Middle frontal gyrus (tissue), 1 donor: ENCODE measurements at regions not wholly inside any gene's neighbourhood (a gene's known extent, or its start where the extent isn't known, plus 50 kb on each side); places are given as distances from the start of the nearest gene placed in this dataset.

Source experiments
- DNase-seq: peaks from one replicate; pipeline ENCODE4 v3.0.0-alpha.2; 2015; ENCODE audit warnings: low spot score; ENCODE audit errors: extremely low spot score

DNA sequence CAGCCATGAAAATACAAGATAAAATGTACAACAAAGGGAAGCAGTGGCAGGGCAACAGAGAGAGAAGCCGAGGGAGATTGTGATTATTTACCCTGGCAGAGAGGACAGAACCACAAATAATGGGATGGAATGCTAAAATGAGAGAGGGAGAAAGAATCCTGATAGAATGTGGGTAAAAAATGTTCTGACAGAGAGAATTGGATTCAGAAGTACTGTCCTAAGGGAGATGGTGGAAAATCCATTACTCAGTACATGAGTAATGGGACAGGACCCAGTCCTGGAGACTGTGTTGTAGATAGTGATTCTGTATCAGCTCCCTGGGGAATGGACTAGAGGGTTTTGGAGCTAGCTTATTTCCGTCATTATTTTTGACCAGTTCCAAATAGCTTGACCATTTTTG is 831.5 kb downstream of the MAT2B start:
- no peak for DNase-seq

DNA sequence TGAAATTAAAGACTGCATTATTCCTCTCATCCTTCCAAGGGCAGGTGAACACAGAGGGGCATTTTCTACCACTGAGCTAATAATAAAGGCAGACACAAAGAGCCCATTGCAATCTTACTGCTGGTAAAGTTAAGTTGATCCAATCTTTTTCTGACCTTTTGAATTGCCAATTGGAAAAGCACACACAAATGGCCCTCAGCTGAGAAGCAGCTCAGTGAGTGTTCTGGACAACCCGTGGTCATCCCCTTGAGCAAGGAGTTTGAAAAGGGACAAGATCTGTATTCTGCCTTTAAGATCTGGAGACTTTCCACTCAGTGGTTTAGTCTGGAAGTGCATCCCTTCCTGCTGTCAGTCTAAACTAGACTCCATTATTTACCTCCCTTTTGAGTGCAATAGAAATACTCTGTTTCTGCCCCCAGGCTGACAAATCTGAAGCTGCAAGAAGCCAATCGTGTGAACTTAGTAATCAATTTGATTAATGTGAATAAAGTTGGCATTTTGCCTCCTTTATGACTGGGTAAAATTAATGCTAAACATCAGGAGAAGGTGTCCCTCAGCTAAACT is 835.7 kb downstream of the MAT2B start:
- no peak for DNase-seq

DNA sequence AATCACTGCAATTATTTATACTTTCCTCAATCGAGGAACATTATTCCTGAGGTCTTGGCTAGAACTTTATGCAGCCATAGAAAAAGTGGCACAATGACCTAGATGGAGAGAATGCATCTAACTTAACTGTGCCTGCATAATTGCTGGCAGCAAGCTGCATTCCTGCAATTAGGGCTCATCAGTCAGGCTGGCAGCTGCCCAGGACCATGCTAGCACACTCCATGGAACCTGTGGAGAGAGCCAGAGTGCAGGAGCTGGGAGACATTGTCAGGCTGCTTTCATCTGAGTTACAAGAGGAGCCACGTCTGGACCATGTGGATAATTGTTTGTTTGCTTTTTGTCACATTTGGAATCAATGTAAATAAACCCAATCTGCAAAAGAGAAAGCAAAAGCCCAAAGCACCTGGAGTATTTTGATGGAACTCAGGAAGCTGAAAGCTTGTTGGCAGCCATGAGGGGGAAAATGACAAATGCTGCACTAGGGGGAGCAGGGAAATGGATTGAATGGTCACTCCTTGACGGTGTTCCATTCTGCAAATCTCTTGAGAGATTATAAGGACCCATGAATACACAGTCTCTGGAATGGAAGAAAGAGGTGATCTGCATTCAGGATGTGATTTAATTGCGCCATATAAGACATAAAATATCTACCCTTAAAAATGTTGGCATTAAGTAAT is 839.9 kb downstream of the MAT2B start:
- DNase-seq = no peak

DNA sequence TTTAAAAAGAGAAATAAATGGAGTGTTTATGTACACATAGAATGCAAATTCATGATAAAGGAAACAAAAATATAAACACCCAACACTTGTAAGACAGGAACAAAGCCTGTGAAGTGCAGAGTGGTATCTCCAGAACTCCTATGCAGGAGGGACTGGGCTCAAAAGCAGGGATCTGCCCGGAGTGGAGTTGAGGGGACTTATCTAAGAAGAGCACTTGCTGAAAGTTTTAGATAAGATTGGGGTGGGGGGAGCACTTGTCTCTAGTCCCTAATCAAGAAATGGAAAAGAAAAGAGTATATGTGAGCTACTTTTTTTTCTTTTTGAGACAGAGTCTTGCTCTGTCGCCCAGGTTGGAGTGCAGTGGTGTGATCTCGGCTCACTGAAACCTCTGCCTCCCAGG is 840.4 kb downstream of the MAT2B start:
- DNase-seq = no peak

DNA sequence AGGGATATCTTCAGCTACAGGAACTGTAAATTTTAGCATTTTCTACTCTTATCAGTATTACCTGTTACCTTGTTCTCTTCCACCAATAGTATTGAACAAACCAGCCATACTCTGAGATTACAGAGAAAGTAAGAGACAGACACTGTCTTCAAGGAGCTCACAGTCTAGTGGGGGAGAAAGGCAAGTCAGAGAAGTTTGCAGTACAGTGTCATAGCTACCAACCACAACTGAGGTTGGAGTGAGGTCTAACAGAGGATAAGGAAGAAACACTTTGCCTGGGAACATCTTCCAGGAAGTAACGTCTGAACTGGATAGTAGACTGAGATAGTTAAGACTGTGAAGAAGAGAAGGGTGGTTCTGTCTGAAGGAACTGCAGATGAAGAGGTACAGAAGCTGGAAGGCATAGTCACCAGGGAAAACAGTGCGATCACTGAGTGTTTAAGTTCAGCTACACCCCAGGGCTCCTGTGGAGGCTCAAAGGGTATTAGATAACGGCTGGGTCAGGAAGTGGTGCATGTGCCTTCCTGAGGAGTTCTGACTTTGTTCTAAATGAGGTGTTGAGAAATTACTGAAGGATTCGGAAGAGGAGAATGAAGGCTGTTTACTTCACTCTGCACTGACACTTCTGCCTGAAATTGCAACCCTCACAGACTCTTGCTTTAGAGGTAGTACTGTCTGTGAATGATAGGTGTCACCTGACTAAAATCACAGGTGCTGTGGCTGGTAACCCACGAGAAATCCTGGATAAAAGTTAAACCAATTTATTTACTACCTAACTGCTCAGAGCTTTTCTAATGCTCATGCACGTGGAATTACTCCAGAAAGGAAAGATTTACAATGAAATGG is 841.6 kb downstream of the MAT2B start:
- DNase-seq = no peak

DNA sequence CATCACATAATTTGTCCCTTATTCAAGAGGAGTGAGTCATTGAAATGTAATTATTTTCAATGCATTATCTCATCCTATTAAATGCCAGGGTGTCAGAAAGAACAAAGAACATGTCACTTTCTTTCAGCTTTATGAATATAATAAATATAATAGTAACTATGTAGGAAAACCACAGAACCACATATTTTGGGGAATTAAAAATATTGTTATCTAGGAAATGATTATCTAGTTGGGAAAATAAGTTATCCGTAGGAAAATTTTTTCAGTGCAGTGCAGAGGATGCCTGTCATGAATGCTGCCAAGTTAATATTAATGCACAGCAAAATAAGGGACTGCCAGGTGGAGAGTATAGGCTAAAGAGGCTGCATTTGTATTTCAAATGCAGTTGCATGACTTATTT is 844.8 kb downstream of the MAT2B start:
- DNase-seq = no peak

DNA sequence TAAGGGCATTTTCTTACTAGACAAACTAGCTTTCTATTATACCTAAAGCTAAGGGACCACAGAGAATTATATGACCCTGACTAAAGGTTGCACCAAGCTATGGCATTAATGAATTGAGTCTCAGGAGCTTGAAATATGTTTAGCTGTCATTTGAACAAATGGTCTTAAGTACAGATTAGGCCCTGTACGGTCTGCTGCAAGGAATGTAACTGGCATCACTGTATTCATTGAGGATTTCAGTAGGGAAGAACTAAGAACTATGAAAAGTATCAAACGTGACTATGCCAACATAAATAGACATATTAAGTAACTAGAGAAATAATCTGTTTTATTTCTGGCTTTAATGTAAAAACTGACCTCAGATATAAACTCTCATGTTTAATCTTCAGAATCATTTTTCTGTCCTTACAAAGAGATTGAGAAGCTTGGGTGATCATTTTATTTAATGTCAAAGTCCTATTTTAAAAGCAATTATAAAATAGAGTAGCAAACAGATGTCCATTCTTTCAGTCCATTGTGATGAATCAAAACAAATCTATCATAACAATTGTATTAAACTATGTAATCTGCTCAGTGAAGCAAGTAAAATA is 845.9 kb downstream of the MAT2B start:
- DNase-seq = no peak

DNA sequence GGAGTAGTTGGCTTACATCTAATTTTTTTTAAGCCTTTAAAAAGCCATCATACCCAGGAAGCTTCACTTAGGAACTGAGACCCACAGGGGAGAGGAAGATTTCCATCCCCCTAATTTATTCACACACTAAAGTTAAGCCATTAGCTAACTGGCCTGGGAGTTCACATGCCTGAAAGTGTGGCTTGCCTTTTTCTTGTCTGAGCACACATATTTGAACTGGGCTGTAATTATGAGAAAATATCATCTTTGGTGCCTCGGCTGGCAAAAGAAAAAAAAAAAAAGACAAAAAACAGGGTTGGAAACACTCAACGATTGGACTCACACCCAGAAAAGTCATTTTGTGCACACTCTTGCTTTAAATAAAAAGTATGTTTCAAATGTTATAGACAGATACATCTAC is 847.3 kb downstream of the MAT2B start:
- no peak for DNase-seq

DNA sequence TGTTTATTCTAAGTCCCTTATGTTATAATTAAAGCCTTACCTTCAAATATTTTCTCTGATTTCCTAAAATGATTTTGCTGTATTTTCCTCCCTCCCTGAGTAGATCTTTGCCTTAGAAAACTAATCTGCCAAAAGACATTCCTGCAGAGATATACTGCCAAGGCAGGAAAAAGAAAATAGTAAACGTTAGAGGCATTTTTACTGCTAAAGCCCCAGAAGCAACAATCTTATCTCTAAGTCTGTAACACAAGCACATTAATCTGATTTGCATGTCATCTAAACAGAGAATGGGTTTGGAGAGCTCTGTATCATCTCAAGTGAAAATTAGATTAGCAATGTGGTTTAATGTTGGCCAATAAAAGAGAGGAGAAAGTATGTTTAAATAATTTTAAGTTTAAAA is 847.7 kb downstream of the MAT2B start:
- no peak for DNase-seq

DNA sequence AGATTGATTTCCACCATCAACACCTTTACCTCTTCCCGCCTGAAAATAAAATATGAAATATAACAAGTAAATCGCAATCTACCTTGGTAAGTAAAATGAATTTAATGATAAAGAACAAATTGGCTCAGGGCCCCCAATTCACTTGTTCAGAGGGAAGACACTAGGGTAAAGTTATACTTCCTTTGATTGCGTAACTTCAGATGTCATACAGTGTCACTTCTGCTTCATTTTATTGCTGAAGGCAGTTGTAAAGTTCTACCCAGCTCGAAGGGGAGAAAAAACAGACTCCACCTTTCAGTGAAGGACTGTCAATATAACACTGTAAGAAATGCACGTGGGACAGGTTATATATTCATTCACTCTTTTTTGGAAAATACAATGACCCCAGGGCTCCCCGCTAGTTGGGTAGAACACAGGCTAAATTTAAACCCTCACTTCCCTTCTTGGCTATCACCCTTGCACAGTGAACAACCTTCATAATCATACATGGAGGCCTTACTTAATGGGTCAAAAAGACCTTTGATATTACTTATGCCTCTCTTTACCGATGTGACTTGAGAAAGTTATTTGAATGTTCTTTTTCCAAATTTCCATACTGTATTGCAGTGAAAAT is 848.8 kb downstream of the MAT2B start:
- no peak for DNase-seq

DNA sequence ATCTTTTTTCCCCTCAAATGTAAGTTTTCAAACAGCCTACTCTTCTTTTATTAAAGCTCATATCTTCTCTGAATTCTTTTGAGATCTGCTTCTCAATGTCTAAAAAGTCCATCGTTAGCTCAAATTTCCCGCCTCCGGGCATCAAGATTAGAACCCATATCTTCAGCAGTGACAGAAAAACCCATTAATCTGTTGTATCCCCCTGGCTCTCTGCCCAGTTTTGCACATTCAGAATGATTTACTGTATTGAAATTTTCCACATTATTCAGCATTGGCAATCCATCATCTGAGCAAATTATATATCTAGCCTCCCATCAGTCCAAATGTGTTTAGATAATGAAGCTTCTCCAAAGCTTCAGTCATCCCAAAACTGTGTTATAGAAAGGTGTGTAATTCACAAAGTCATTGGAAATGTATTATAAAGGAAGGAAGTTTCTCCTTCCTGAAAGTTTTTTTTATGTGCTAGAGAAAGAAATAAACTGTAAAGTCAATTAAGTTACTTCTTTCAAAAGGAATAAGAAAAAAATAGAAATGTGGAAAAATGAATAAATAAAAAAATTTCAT is 849.9 kb downstream of the MAT2B start:
- no peak for DNase-seq

DNA sequence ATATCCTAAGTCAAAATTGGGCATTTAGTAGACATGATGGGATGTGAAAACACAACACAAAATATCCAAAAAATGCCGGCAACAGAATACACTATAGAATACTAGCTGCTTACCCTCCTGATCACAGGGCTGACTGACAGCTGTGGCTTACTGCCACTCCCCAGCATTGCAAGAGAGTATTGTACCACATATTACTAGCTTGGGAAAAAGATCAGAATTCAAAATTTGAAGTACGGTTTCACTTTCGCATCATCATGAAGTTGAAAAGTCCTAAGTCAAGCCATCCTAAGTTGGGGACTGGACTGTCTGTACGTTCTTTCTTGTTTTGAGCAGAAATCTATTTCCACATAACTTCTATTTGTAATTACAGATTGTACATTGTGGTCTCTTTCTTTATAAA is 851.4 kb downstream of the MAT2B start:
- no peak for DNase-seq

DNA sequence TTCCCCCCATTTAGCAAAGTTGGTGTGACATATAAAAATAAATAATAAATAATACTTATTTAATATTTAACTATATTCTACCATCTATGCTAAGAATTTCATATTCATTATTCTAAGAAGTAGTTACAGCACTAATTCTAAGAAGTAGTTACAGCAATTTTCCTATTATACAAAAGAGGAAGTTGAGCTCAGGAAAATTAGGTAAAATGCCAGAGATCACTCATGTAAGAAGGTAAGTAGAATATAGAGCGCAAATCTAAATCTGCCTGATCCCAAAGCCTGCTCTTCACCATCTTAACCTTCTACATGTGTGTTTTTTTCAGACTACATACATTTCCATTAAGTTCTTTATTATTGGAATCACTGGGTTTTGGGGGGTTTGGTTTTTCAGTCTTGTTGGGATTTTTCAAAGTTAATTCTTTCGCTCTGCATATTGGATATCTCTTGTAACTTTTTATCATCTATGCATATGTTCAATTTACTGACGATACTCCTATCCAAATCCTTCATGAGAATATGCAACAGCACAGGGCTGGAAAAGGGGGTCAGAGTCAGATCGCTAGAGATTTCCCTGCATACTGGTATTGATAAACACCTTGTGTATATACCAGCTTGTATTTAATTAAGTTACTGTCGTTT is 852.1 kb downstream of the MAT2B start:
- no peak for DNase-seq

DNA sequence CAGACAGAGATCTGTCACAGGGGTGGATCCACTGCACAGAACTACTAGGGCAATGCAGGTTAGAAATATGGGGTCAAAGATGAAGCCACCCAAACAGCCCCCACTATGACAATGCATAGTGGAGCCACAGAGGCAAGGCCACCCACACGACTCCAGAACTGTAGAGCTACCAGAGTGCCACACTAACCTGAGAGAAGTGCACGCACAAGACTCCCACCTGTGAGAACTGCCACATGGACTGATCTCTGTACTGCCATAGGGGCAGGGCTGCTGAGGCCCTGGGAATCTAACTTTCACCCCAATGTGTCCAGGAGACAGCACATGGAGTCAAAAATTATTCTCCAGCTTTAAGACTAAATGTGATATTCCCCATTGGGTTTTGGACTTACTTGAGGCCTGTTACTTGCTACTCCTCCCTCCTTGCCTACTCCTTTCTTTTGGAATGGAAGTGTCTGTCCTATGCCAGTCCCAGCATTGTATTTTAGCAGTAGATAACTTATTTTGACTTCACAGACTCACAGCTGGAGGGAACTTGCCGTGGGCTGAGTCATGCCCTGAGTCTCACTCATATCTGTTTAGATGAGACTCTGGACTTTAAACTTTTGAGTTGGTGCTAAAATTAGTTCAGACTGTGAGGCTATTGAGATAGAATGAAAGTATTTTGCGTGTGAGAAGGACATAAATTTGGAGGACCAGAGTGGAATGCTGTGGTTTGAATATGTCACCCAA is 853.3 kb downstream of the MAT2B start:
- DNase-seq = no peak

DNA sequence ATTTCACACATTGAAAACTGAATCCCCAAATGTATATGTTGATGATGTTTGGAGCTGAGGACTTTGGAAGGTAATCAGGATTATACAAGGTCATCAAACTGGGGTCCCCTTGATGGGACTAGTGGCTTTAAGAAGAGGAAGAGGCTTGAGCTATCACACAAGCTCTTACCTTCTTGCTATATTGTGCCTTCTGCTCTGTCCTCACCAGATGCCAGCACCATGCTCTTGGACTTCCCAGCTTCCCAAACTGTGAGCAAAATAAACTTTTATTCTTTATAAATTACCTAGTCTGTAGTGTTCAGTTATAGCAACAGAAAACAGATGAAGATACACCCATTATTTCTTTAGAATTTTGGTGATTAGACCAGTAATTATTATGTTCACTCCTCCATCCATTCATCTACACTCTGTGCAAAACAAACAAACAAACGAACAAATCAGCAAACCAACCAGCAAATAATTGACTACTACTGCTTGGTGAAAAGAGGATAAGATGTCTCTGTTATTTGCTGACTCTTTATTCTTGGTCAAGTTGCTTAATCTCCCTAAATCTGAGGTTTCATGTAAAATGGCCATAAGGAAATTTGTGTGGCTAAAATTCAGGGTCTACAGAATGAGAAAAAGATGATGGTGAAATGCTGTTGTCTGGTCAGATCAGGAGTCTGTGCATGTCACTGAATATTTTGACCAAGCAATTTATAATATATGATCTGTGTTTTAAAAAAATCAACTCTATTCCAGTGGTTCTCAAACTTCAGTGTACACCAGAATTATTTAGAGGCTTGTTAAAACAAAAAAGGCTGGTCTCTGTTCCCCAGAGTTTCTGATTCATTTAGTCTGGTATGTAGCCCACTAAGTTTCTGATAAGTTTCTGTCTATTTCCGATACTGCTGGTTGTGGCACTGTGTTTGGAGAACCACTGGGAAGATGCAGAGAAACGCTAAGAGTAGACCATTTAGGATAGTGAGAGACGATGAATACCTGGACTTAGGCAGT is 854.1 kb downstream of the MAT2B start:
- no peak for DNase-seq

DNA sequence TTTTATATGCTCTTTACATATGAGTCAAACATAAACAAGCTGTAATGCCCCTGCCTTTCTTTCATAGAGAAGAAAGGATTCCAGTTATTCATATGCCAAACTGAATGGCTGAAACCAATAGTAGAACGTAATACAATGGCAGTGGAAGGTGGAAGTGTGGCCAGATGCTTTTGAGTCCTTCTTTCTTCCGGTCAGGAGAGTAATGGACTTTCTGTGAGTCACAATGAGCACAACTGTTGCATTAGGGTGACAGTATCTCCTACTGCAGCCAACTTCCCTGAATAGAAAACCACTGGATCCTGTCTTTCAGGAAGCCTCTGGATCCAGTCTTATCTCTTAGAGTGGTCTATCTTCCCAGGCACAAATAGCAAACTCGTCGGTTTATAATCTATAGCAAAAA is 855.2 kb downstream of the MAT2B start:
- no peak for DNase-seq

DNA sequence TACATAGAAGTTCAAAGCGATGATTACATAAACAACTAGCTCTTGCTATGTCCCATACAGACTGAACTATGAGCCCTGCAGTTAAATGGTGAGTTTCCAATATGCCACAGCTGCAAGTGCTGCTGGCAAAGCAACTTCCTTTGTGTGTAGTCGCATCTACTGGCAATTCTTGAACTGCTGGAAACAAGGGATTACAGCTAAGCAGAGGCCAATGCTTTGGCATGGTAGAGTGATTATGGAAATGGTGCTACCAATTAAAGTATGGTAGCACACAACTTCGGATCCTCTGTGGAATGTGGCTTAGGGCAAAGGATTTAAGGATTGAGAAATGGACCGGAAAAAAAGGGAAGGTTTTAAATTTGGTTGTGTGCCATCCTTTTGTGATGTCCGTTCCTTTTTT is 856.6 kb downstream of the MAT2B start:
- DNase-seq = no peak

DNA sequence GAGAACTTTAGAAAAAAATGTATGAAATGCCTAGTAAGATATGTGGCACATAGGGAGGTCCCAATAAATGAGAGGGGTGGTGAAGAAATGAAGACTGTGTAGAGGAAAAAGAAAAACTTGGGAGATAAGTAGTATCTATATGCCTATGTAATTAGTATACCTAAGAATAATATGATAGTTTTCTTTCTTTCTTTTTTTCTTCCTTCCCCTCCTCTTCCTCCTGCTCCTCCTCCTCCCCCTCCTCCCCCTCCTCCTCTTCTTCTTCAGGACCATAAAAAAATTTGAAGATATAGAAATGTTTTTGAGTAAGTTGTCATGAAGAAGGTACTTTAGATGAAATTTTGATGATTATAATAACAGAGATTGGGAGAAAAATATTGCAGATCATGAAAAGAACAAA is 857.4 kb downstream of the MAT2B start:
- no peak for DNase-seq
